ENCODE measurements at regions not wholly inside any gene's neighbourhood (a gene's known extent, or its start where the extent isn't known, plus 50 kb on each side); places are given as distances from the start of the nearest gene placed in this dataset.

- WGBS (ENCODE audit: missing lambda C conversion rate) = under 1% methylated on average over 3 of the region's 3 CpGs
- no peak overlapping the region for H3K27ac ChIP-seq
- ChIA-PET CTCF (no interaction called here), POLR2A (no interaction called here)
- no peak for ATAC-seq
- H3K4me2 ChIP-seq = no peak overlapping the region
- no peak for DNase-seq (ENCODE audit: low read depth in 1 of 2, low spot score in 1 of 2)
- H3K9me3 ChIP-seq = peaks cover 9% of the 10 kb centered on the region; the same call in 2 of the 3 replicates
- no peak for TF ChIP-seq RAD21 (conservative IDR thresholded peaks at IDR 0.05 in 1 of 2, IDR thresholded peaks at IDR 0.05 in 1 of 2)
- no peak for TF ChIP-seq FOSL2 (IDR thresholded peaks at IDR 0.05)
- TF ChIP-seq FOSL2 (CRISPR knock-in tag; IDR thresholded peaks at IDR 0.05) = no peak
- no peak for TF ChIP-seq FOXS1 (CRISPR knock-in tag; IDR thresholded peaks at IDR 0.05)
- TF ChIP-seq ZC3H11A (IDR thresholded peaks at IDR 0.05) = no peak
- no peak for TF ChIP-seq BHLHE40 (IDR thresholded peaks at IDR 0.05; ENCODE audit: low read depth, low read length)
- no peak for TF ChIP-seq ELK1 (IDR thresholded peaks at IDR 0.05; ENCODE audit: low read depth, low read length)
- TF ChIP-seq CHD4 (IDR thresholded peaks at IDR 0.05; ENCODE audit: borderline replicate concordance) = no peak
- TF ChIP-seq POLR2A (IDR thresholded peaks at IDR 0.05; ENCODE audit: low read length) = no peak
- no peak for TF ChIP-seq E2F6 (IDR thresholded peaks at IDR 0.05; ENCODE audit: borderline replicate concordance, low read depth)
- no peak for TF ChIP-seq GATA3 (IDR thresholded peaks at IDR 0.05; ENCODE audit: borderline replicate concordance)
- no peak for TF ChIP-seq EHF (CRISPR knock-in tag; IDR thresholded peaks at IDR 0.05)
- TF ChIP-seq FOSB (CRISPR knock-in tag; IDR thresholded peaks at IDR 0.05) = no peak
- no peak for TF ChIP-seq ESRRA (IDR thresholded peaks at IDR 0.05; ENCODE audit: borderline replicate concordance, low read length)
- TF ChIP-seq EHMT2 (IDR thresholded peaks at IDR 0.05; ENCODE audit: low read depth) = no peak
- no peak for TF ChIP-seq CHD2 (IDR thresholded peaks at IDR 0.05; ENCODE audit: low read length, partially characterized antibody)
- no peak for TF ChIP-seq RCOR1 (IDR thresholded peaks at IDR 0.05; ENCODE audit: low read depth, low read length)
- no peak for TF ChIP-seq RARB (CRISPR knock-in tag; IDR thresholded peaks at IDR 0.05)
- TF ChIP-seq KDM1A (IDR thresholded peaks at IDR 0.05; ENCODE audit: low read depth) = no peak
- no peak overlapping the region for H3K4me3 ChIP-seq
- no peaks in the 10 kb centered on the region for H3K4me1 ChIP-seq
- FAIRE-seq = peak; percentile 56
Observed at GRCh38 chr20:6959900-6960312, 192.4 kb downstream of the BMP2 start.

- Histone ChIP-seq H3K27ac (no peak overlapping the region), H3K4me1 (no peaks in the 10 kb centered on the region), H3K4me2 (no peak overlapping the region), H3K4me3 (no peak overlapping the region), H3K9me3 (0 out of 3 replicates have a peak, but pooled peaks cover 3% of the 10 kb centered on the region)
- TF ChIP-seq NPAS2 (CRISPR knock-in tag; IDR thresholded peaks at IDR 0.05; ENCODE audit: borderline replicate concordance) (no peak), FOXS1 (CRISPR knock-in tag; IDR thresholded peaks at IDR 0.05) (no peak), HOXB5 (CRISPR knock-in tag; IDR thresholded peaks at IDR 0.05) (no peak), CTCF (IDR thresholded peaks at IDR 0.05) (no peak)
- no peak for DNase-seq (ENCODE audit: low read depth in 1 of 2, low spot score in 1 of 2)
- POLR2A ChIA-PET = no interaction called here
- WGBS (ENCODE audit: missing lambda C conversion rate) = 0% methylated on average over 1 of the region's 1 CpG
- FAIRE-seq = no peak
- no peak for ATAC-seq
- CTCF ChIA-PET = no interaction called here
Observed at GRCh38 chr20:6966721-6967120, 199.2 kb downstream of the BMP2 start.

GRCh38 chr20:6974838-6975237, 207.4 kb downstream of the BMP2 start:
- ATAC-seq = no peak
- CTCF ChIA-PET = no interaction called here
- TF ChIP-seq MYC (IDR thresholded peaks at IDR 0.05; ENCODE audit: borderline replicate concordance, low read length) (no peak), HOXA7 (CRISPR knock-in tag; IDR thresholded peaks at IDR 0.05) (no peak), CHD2 (IDR thresholded peaks at IDR 0.05; ENCODE audit: low read length, partially characterized antibody) (no peak), TFCP2L1 (CRISPR knock-in tag; IDR thresholded peaks at IDR 0.05) (no peak), BCL3 (IDR thresholded peaks at IDR 0.05) (no peak), MAFK (IDR thresholded peaks at IDR 0.05; ENCODE audit: partially characterized antibody) (no peak), RCOR1 (IDR thresholded peaks at IDR 0.05; ENCODE audit: low read depth, low read length) (no peak), FOSB (CRISPR knock-in tag; IDR thresholded peaks at IDR 0.05) (no peak), GATA3 (IDR thresholded peaks at IDR 0.05; ENCODE audit: borderline replicate concordance) (no peak), ZNF302 (CRISPR knock-in tag; IDR thresholded peaks at IDR 0.05) (no peak), RAD21 (conservative IDR thresholded peaks at IDR 0.05 in 1 of 2, IDR thresholded peaks at IDR 0.05 in 1 of 2) (no peak), ZC3H11A (IDR thresholded peaks at IDR 0.05) (no peak), CBX2 (IDR thresholded peaks at IDR 0.05; ENCODE audit: borderline replicate concordance, low read depth) (no peak), E2F6 (IDR thresholded peaks at IDR 0.05; ENCODE audit: borderline replicate concordance, low read depth) (no peak)

More at GRCh38 chr20:6974838-6975237, 207.4 kb downstream of the BMP2 start:
- Histone ChIP-seq H3K27ac (no peak overlapping the region), H3K4me1 (no peaks in the 10 kb centered on the region), H3K9me3 (peaks cover 6% of the 10 kb centered on the region; the same call in 1 of the 3 replicates), H3K4me3 (no peak overlapping the region), H3K4me2 (no peak overlapping the region)
- POLR2A ChIA-PET = no interaction called here
- WGBS (ENCODE audit: missing lambda C conversion rate) = 40% methylated on average over 1 of the region's 1 CpG
- FAIRE-seq (no peak), DNase-seq (ENCODE audit: low read depth in 1 of 2, low spot score in 1 of 2) (no peak)

Data from A549 (cell line).